HG02885 (cell line): ENCODE measurements at regions not wholly inside any gene's neighbourhood (a gene's known extent, or its start where the extent isn't known, plus 50 kb on each side); places are given as distances from the start of the nearest gene placed in this dataset.
"Not testable (repeated sequence)": the region's sequence is repeated elsewhere in the genome, so short reads cannot be mapped to it uniquely, and the experiment has no call there.

ENCODE experiments used
- ATAC-seq: cut with Tn5 transposase; IDR thresholded peaks from one replicate; pipeline ENCODE4 v1.9.1; 2021; ENCODE audit warnings: mild to moderate bottlenecking; ENCODE audit not compliant: unreplicated experiment, poor library complexity

GRCh38 chr7:26959290-26959689, 94.9 kb upstream of the SKAP2 start:
- ATAC-seq = no peak

GRCh38 chr7:26958834-26959233, 94.4 kb upstream of the SKAP2 start:
- no peak for ATAC-seq

GRCh38 chr7:26955516-26955915, 91.1 kb upstream of the SKAP2 start:
- no peak for ATAC-seq

- ATAC-seq = no peak
Measured at GRCh38 chr7:26954951-26955350, 90.6 kb upstream of the SKAP2 start.

- ATAC-seq = no peak
Measured at GRCh38 chr7:26951407-26951950, 87.1 kb upstream of the SKAP2 start.

GRCh38 chr7:26950889-26951288, 86.5 kb upstream of the SKAP2 start:
- no peak for ATAC-seq

- ATAC-seq = no peak
Measured at GRCh38 chr7:26949319-26949718, 84.9 kb upstream of the SKAP2 start.

- no peak for ATAC-seq
Measured at GRCh38 chr7:26948617-26949118, 84.3 kb upstream of the SKAP2 start.

GRCh38 chr7:26944501-26945358, 80.3 kb upstream of the SKAP2 start:
- no peak for ATAC-seq

GRCh38 chr7:26937939-26938623, 73.7 kb upstream of the SKAP2 start:
- no peak for ATAC-seq

- ATAC-seq = no peak
Measured at GRCh38 chr7:26937306-26937705, 72.9 kb upstream of the SKAP2 start.

- ATAC-seq = not testable (repeated sequence)
Measured at GRCh38 chr7:26932616-26933015, 68.2 kb upstream of the SKAP2 start.

- ATAC-seq = no peak
Measured at GRCh38 chr7:26930845-26931244, 66.5 kb upstream of the SKAP2 start.

- ATAC-seq = no peak
Measured at GRCh38 chr7:26930201-26930600, 65.8 kb upstream of the SKAP2 start.

- no peak for ATAC-seq
Measured at GRCh38 chr7:26928703-26929347, 64.4 kb upstream of the SKAP2 start.

GRCh38 chr7:26925768-26926167, 61.4 kb upstream of the SKAP2 start:
- ATAC-seq = no peak

GRCh38 chr7:26924149-26924767, 59.9 kb upstream of the SKAP2 start:
- ATAC-seq = no peak

GRCh38 chr7:26919906-26920493, 55.6 kb upstream of the SKAP2 start:
- no peak for ATAC-seq

- no peak for ATAC-seq
Measured at GRCh38 chr7:26918241-26918640, 53.9 kb upstream of the SKAP2 start.

GRCh38 chr7:26916779-26917320, 52.5 kb upstream of the SKAP2 start:
- ATAC-seq = no peak
